Small intestine (tissue), 7 donors: ENCODE measurements at regions not wholly inside any gene's neighbourhood (a gene's known extent, or its start where the extent isn't known, plus 50 kb on each side); places are given as distances from the start of the nearest gene placed in this dataset.
"Not testable (repeated sequence)": the region's sequence is repeated elsewhere in the genome, so short reads cannot be mapped to it uniquely, and the experiment has no call there.

Source experiments
- DNase-seq, 2 donors: peaks; one replicate each; pipeline versions ENCODE4 v3.0.0 to v3.0.0-alpha.2; 2013
- FAIRE-seq: peaks from 2 replicates; lab custom pipeline; 2012; peaks lifted over from hg19 to GRCh38; lab: Jason Lieb, UNC
- H3K27ac ChIP-seq, 3 donors: one replicate each; pipeline ENCODE4 v1.5.1; 2013; ENCODE audit warnings: low read length in 2 of 3, mild to moderate bottlenecking in 2 of 3, control low read depth in 1 of 3, inconsistent platforms in 1 of 3, low read depth in 1 of 3, moderate library complexity in 1 of 3
- H3K27me3 ChIP-seq, 3 donors: one replicate each; pipeline ENCODE4 v1.6.1; 2013; ENCODE audit warnings: low read length in 3 of 3, inconsistent platforms in 1 of 3; ENCODE audit not compliant: control insufficient read depth in 3 of 3, insufficient read depth in 3 of 3
- H3K36me3 ChIP-seq, 3 donors: one replicate each; pipeline ENCODE4 v1.6.1; 2013; ENCODE audit warnings: low read length in 3 of 3, inconsistent platforms in 1 of 3, low read depth in 1 of 3, mild to moderate bottlenecking in 1 of 3, moderate library complexity in 1 of 3; ENCODE audit not compliant: control insufficient read depth in 3 of 3, insufficient read depth in 2 of 3
- H3K4me1 ChIP-seq, 3 donors: one replicate each; pipeline ENCODE4 v1.6.1; 2013; ENCODE audit warnings: low read length in 2 of 3, inconsistent platforms in 1 of 3, low read depth in 1 of 3, mild to moderate bottlenecking in 1 of 3, moderate library complexity in 1 of 3; ENCODE audit not compliant: control insufficient read depth in 3 of 3, insufficient read depth in 2 of 3
- H3K4me3 ChIP-seq, 3 donors: one replicate each; pipeline ENCODE4 v1.5.1; 2013; ENCODE audit warnings: low read length in 3 of 3, control low read depth in 1 of 3, inconsistent platforms in 1 of 3, low read depth in 1 of 3, mild to moderate bottlenecking in 1 of 3, moderate library complexity in 1 of 3
- H3K9me3 ChIP-seq, 2 donors: one replicate each; pipeline ENCODE4 v1.6.1; 2013; ENCODE audit warnings: low read depth in 1 of 2, low read length in 1 of 2; ENCODE audit not compliant: control insufficient read depth in 2 of 2, insufficient read depth in 1 of 2
- WGBS, 3 donors: extraction: QIAGEN DNeasy Blood & Tissue Kit; methylation state at CpG; one replicate each; pipeline ENCODE4 v1.1.7; 2013; 5-methylcytosine and 5-hydroxymethylcytosine counted together
- donor health status: healthy with polysubstance abuse.
- donor health status: control.
- donor health status: control.
- donor health status: Bipolar disorder and iron deficiency.
- donor health status: healthy.

DNA sequence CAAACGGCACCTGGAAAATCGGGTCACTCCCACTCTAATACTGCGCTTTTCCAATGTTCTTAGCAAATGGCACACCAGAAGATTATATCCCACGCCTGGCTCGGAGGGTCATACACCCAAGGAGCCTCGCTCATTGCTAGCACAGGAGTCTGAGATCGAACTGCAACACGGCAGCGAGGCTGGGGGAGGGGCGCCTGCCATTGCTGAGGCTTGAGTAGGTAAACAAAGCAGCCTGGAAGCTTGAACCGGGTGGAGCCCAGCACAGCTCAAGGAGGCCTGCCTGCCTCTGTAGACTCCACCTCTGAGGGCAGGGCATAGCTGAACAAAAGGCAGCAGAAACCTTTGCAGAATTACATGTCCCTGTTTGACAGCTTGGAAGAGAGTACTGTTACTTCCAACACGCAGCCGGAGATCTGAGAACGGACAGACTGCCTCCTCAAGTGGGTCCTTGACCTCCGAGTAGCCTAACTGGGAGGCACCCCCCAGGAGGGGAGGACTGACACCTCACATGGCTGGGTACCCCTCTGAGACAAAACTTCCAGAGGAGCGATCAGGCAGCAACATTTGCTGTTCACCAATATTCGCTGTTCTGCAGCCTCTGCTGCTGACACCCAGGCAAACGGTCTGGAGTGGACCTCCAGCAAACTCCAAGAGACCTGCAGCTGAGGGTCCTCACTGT is 472.3 kb upstream of the PHF14 start:
- not testable (repeated sequence) for H3K4me1 ChIP-seq, H3K27ac ChIP-seq, H3K27me3 ChIP-seq, FAIRE-seq, H3K4me3 ChIP-seq, H3K36me3 ChIP-seq, DNase-seq
- peaks cover 0 to 24% of the 10 kb centered on the region in 2 donors for H3K9me3 ChIP-seq
- WGBS, 3 donors = 84 to 88% (median 86%) methylated on average over 18 of the region's 18 CpGs

DNA sequence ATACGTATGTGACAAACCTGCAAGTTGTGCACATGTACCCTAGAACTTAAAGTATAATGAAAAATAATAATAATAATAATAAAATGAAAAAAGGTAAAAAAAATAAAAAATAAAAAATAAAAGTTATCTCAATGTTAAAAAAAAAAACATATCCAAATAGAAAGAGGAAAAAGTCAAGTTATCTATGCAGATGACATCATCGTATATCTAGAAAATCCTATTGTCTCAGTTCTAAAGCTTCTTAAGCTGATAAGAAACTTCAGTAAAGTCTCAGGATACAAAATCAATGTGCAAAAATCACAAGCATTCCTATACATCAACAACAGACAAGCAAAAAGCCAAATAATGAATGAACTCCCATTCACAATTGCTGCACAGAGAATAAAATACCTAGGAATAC is 466.6 kb upstream of the PHF14 start:
- WGBS, 3 donors = 90 to 96% (median 94%) methylated on average over 2 of the region's 2 CpGs
- Histone ChIP-seq H3K4me1 (no peaks in the 10 kb centered on the region), H3K9me3 (no peaks in the 10 kb centered on the region), H3K36me3 (no peaks in the 10 kb centered on the region), H3K4me3 (no peak overlapping the region), H3K27ac (no peak overlapping the region), H3K27me3 (no peaks in the 10 kb centered on the region)
- FAIRE-seq (no peak), DNase-seq (no peak)

DNA sequence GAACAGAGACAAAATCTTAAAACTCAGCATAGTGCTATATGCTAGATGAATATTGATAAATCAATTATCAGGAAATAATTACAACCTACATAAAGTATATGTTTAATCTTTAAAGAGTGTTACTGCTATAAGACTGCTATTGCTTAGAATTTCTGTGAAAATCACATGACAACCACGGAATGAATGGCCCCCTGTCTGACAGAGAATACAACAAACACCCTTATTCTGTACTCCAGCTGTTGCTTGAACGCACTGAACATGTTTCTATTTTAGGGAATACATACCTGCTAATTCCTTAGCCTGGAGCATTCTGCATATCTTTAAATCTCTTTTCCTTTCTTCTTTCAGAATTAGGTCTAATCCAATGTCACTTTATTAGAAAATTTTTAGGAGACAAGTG is 452.4 kb upstream of the PHF14 start:
- FAIRE-seq (no peak), DNase-seq (no peak)
- Histone ChIP-seq H3K4me3 (no peak overlapping the region), H3K27me3 (no peaks in the 10 kb centered on the region), H3K27ac (no peak overlapping the region), H3K4me1 (no peaks in the 10 kb centered on the region), H3K9me3 (peaks cover 0 to 2% of the 10 kb centered on the region in 2 donors), H3K36me3 (no peaks in the 10 kb centered on the region)
- 29 to 48% (median 47%) methylated on average over 2 of the region's 2 CpGs for WGBS, 3 donors

DNA sequence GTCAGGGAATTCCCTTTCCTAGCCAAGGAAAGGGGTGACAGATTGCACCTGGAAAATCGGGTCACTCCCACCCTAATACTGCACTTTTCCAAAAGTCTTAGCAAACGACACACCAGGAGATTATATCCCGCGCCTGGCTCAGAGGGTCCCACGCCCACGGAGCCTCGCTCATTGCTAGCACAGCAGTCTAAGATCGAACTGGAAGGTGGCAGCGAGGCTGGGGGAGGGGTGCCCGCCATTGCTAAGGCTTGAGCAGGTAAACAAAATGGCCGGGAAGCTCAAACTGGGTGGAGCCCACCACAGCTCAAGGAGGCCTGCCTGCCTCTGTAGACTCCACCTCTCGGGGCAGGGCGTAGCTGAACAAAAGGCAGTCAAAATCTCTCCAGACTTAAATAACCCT is 440.2 kb upstream of the PHF14 start:
- not testable (repeated sequence) for H3K36me3 ChIP-seq, FAIRE-seq, H3K27ac ChIP-seq, H3K4me3 ChIP-seq, H3K4me1 ChIP-seq, H3K9me3 ChIP-seq, H3K27me3 ChIP-seq, DNase-seq
- 84 to 91% (median 85%) methylated on average over 13 of the region's 13 CpGs for WGBS, 3 donors

DNA sequence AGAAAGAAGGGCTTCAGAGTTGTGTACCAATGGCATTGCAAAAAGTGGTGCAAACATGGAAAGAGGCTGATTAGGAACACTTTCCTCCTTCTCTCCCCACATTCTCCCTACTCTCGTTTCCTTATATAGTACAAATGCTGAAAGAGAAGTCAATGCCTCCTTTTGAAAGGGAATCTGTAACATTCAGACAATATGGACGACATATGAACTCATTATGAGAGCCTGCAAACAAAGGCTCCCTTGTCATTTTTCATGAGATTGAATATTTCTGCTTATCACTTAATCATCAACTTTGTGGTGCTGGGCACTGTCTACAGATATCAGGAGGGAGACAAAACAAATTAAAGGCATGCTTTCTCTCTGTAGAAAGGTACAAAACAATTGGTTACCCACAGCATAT is 437.1 kb upstream of the PHF14 start:
- H3K4me1 ChIP-seq = no peaks in the 10 kb centered on the region
- H3K36me3 ChIP-seq = no peaks in the 10 kb centered on the region
- no peak for DNase-seq
- no peak overlapping the region for H3K4me3 ChIP-seq
- FAIRE-seq = no peak
- peaks cover 0 to 7% of the 10 kb centered on the region in 2 donors for H3K9me3 ChIP-seq
- WGBS, 3 donors = 28 to 48% (median 30%) methylated on average over 2 of the region's 2 CpGs
- H3K27ac ChIP-seq = no peak overlapping the region
- no peaks in the 10 kb centered on the region for H3K27me3 ChIP-seq

DNA sequence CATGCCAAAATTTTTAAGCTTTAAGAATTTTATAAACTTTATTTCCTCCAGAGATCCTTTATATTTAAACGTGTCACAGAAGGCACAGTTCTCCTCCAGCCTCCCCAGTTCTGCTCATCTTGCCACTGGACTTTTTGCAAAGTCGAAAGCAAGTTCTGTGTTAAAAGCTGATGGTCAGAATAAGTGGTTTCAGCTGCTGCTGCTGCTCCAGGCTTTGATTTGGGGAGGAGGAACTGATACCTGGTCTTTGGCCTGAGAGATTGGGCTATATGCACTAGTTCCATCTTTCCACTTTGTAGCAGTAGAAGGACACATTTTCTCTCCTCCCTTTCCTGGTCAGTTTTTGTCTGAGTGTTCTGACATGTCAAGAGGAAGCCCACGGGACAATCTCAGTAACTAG is 435.9 kb upstream of the PHF14 start:
- Histone ChIP-seq H3K27ac (no peak overlapping the region), H3K4me1 (no peaks in the 10 kb centered on the region), H3K36me3 (no peaks in the 10 kb centered on the region), H3K9me3 (peaks cover 0 to 7% of the 10 kb centered on the region in 2 donors), H3K4me3 (no peak overlapping the region), H3K27me3 (no peaks in the 10 kb centered on the region)
- WGBS, 3 donors = 47 to 58% (median 48%) methylated on average over 3 of the region's 3 CpGs
- DNase-seq (no peak), FAIRE-seq (no peak)

DNA sequence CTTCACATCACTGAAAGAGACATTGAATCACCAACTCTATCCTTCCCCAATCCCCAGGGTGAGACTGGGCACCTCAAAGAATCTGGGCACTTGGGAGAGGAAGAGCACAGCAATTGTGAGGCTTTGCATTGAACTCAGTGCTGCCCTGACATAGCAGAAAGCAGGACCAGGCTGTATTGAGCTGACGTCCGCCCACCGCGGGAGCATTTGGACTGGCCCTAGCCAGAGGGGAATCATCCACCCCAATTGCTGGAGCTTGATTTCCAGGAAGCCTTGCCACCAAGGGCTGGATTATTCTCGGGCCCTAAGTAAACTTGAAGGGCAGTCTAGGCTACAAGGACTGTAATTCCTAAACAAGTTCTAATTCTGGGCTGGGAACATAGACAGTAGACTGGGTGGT is 416.3 kb upstream of the PHF14 start:
- no peaks in the 10 kb centered on the region for H3K36me3 ChIP-seq
- no peaks in the 10 kb centered on the region for H3K9me3 ChIP-seq
- DNase-seq = no peak
- no peak overlapping the region for H3K4me3 ChIP-seq
- H3K4me1 ChIP-seq = no peaks in the 10 kb centered on the region
- no peaks in the 10 kb centered on the region for H3K27me3 ChIP-seq
- H3K27ac ChIP-seq = no peak overlapping the region
- 92 to 94% (median 94%) methylated on average over 5 of the region's 5 CpGs for WGBS, 3 donors
- no peak for FAIRE-seq

DNA sequence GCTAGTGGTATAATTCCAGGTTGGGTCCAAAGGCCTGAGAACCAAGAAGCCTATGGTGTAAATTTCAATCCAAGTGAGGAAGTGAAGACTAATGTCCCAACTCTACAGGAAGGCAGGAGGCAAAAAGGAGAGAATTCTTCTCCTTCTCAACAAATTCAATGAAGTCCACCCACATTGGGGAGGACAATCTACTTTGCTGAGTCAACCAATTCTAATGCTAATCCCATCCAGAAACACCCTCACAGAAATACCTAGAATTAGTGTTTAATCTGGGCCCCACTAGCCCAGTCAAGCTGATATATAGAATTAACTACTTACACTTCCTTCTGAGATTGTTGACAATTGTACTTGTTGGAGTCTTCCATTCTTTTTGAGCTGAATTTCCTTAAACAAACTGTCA is 413.2 kb upstream of the PHF14 start:
- Histone ChIP-seq H3K9me3 (no peaks in the 10 kb centered on the region), H3K27ac (no peak overlapping the region), H3K27me3 (no peaks in the 10 kb centered on the region), H3K4me1 (no peaks in the 10 kb centered on the region), H3K4me3 (no peak overlapping the region), H3K36me3 (no peaks in the 10 kb centered on the region)
- DNase-seq (no peak), FAIRE-seq (no peak)

DNA sequence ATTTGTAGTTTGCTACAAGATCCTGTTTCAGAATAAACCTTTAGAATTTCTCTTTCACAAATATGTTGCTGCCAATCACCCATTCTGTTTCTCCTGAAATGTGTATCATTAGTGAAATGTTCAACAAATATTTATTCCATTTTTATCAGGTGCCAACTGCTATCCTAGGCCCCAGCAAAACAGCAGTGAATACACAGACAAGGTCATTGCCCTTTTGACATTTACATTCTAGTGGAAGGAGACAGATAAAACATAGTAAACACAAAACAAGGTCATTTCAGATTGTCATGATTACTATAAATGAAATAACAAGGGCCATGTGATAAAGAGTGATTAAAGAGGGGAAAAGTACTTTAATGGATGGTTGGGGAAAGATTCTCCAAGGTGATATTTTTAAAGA is 404.8 kb upstream of the PHF14 start:
- no peaks in the 10 kb centered on the region for H3K27me3 ChIP-seq
- H3K4me1 ChIP-seq = no peaks in the 10 kb centered on the region
- no peak for DNase-seq
- no peak for FAIRE-seq
- no peak overlapping the region for H3K27ac ChIP-seq
- H3K4me3 ChIP-seq = no peak overlapping the region
- H3K36me3 ChIP-seq = no peaks in the 10 kb centered on the region
- H3K9me3 ChIP-seq = no peaks in the 10 kb centered on the region
